ENCODE measurements at regions not wholly inside any gene's neighbourhood (a gene's known extent, or its start where the extent isn't known, plus 50 kb on each side); places are given as distances from the start of the nearest gene placed in this dataset.

- no peaks in the 10 kb centered on the region for H3K9me3 ChIP-seq
- no peak overlapping the region for H3K4me3 ChIP-seq
- DNase-seq (ENCODE audit: low spot score in 2 of 2) = no peak
- TF ChIP-seq POLR2AphosphoS5 (IDR thresholded peaks at IDR 0.05) (no peak), EP300 (IDR thresholded peaks at IDR 0.05) (no peak), CTCF (IDR thresholded peaks at IDR 0.05) (no peak), POLR2A (IDR thresholded peaks at IDR 0.05) (no peak)
- no peaks in the 10 kb centered on the region for H3K27me3 ChIP-seq
- no peaks in the 10 kb centered on the region for H3K36me3 ChIP-seq
- WGBS = 90% methylated on average over 4 of the region's 4 CpGs
- H3K27ac ChIP-seq = no peak overlapping the region
- H3K4me1 ChIP-seq = no peaks in the 10 kb centered on the region
Measured at GRCh38 chr2:59921743-59922142, 631.7 kb downstream of the BCL11A start.

- 86% methylated on average over 4 of the region's 4 CpGs for WGBS
- no peak for TF ChIP-seq POLR2A (IDR thresholded peaks at IDR 0.05)
- no peak for TF ChIP-seq POLR2AphosphoS5 (IDR thresholded peaks at IDR 0.05)
- no peak for TF ChIP-seq EP300 (IDR thresholded peaks at IDR 0.05)
- TF ChIP-seq CTCF (IDR thresholded peaks at IDR 0.05) = no peak
- Histone ChIP-seq H3K4me1 (no peaks in the 10 kb centered on the region), H3K27ac (no peak overlapping the region), H3K36me3 (no peaks in the 10 kb centered on the region), H3K27me3 (no peaks in the 10 kb centered on the region), H3K9me3 (no peaks in the 10 kb centered on the region), H3K4me3 (no peak overlapping the region)
- no peak for DNase-seq (ENCODE audit: low spot score in 2 of 2)
Measured at GRCh38 chr2:59920961-59921360, 632.5 kb downstream of the BCL11A start.

GRCh38 chr2:59920307-59920706 lies 633.1 kb downstream of the BCL11A start:
- Histone ChIP-seq H3K36me3 (no peaks in the 10 kb centered on the region), H3K27me3 (no peaks in the 10 kb centered on the region), H3K9me3 (no peaks in the 10 kb centered on the region), H3K27ac (no peak overlapping the region), H3K4me3 (no peak overlapping the region), H3K4me1 (no peaks in the 10 kb centered on the region)
- DNase-seq (ENCODE audit: low spot score in 2 of 2) = no peak
- 70% methylated on average over 4 of the region's 4 CpGs for WGBS
- no peak for TF ChIP-seq POLR2A (IDR thresholded peaks at IDR 0.05)
- no peak for TF ChIP-seq POLR2AphosphoS5 (IDR thresholded peaks at IDR 0.05)
- TF ChIP-seq CTCF (IDR thresholded peaks at IDR 0.05) = no peak
- no peak for TF ChIP-seq EP300 (IDR thresholded peaks at IDR 0.05)

GRCh38 chr2:59919579-59919978 lies 633.9 kb downstream of the BCL11A start:
- no peak for DNase-seq (ENCODE audit: low spot score in 2 of 2)
- no peaks in the 10 kb centered on the region for H3K4me1 ChIP-seq
- H3K9me3 ChIP-seq = no peaks in the 10 kb centered on the region
- H3K36me3 ChIP-seq = no peaks in the 10 kb centered on the region
- TF ChIP-seq EP300 (IDR thresholded peaks at IDR 0.05) (no peak), POLR2A (IDR thresholded peaks at IDR 0.05) (no peak), CTCF (IDR thresholded peaks at IDR 0.05) (no peak), POLR2AphosphoS5 (IDR thresholded peaks at IDR 0.05) (no peak)
- H3K27ac ChIP-seq = no peak overlapping the region
- no peak overlapping the region for H3K4me3 ChIP-seq
- WGBS = 83% methylated on average over 1 of the region's 1 CpG
- H3K27me3 ChIP-seq = no peaks in the 10 kb centered on the region

GRCh38 chr2:59912042-59912441 lies 641.4 kb downstream of the BCL11A start:
- no peak overlapping the region for H3K27ac ChIP-seq
- no peaks in the 10 kb centered on the region for H3K4me1 ChIP-seq
- H3K4me3 ChIP-seq = no peak overlapping the region
- H3K9me3 ChIP-seq = no peaks in the 10 kb centered on the region
- no peaks in the 10 kb centered on the region for H3K36me3 ChIP-seq
- DNase-seq (ENCODE audit: low spot score in 2 of 2) = no peak
- TF ChIP-seq POLR2AphosphoS5 (IDR thresholded peaks at IDR 0.05) = no peak
- TF ChIP-seq CTCF (IDR thresholded peaks at IDR 0.05) = no peak
- no peak for TF ChIP-seq POLR2A (IDR thresholded peaks at IDR 0.05)
- no peak for TF ChIP-seq EP300 (IDR thresholded peaks at IDR 0.05)
- H3K27me3 ChIP-seq = no peaks in the 10 kb centered on the region
- WGBS = 0% methylated on average over 1 of the region's 1 CpG
